Ascending aorta (tissue), 2 donors: ENCODE measurements at regions not wholly inside any gene's neighbourhood (a gene's known extent, or its start where the extent isn't known, plus 50 kb on each side); places are given as distances from the start of the nearest gene placed in this dataset.
"Not testable (repeated sequence)": the region's sequence is repeated elsewhere in the genome, so short reads cannot be mapped to it uniquely, and the experiment has no call there.

Experiments
- DNase-seq, 2 donors: peaks; one replicate each; pipeline ENCODE4 v3.0.0-alpha.2; 2019; ENCODE audit warnings: low spot score in 2 of 2
- H3K27ac ChIP-seq, 2 donors: fragments of 200-600 bp; sonication (generic); one replicate each; pipeline ENCODE4 v1.5.1; 2016 to 2017; ENCODE audit warnings: mild to moderate bottlenecking in 1 of 2
- H3K27me3 ChIP-seq: fragments of 200-600 bp; sonication (generic); one replicate; pipeline ENCODE4 v1.5.1; 2017
- H3K36me3 ChIP-seq, 2 donors: fragments of 200-600 bp; sonication (generic); one replicate each; pipeline ENCODE4 v1.5.1; 2016
- H3K4me1 ChIP-seq, 2 donors: fragments of 200-600 bp; sonication (generic); one replicate each; pipeline ENCODE4 v1.5.1; 2016 to 2017; ENCODE audit warnings: mild to moderate bottlenecking in 1 of 2
- H3K4me3 ChIP-seq, 2 donors: fragments of 200-600 bp; sonication (generic); one replicate each; pipeline ENCODE4 v1.5.1; 2016 to 2017; ENCODE audit warnings: mild to moderate bottlenecking in 1 of 2
- H3K9me3 ChIP-seq, 2 donors: fragments of 200-600 bp; sonication (generic); one replicate each; pipeline ENCODE4 v1.5.1; 2016
- CTCF ChIP-seq, 3 experiments: fragments of 200-600 bp in 2 of 3; fragments of 450-650 bp in 1 of 3; sonication (generic) in 2 of 3; IDR thresholded peaks; one replicate each; pipeline ENCODE4 v1.5.1; 2016 to 2019; ENCODE audit warnings: antibody characterized with exemption in 3 of 3, mild to moderate bottlenecking in 1 of 3, moderate library complexity in 1 of 3
- intact Hi-C: fragments of 100-400 bp; cut with DNase I; formaldehyde crosslinking; loops from one replicate; pipeline ENCODE4 v1.15.1; 2023

- DNase-seq, H3K27me3 ChIP-seq, H3K9me3 ChIP-seq, intact Hi-C loops, H3K27ac ChIP-seq, H3K36me3 ChIP-seq, H3K4me1 ChIP-seq, H3K4me3 ChIP-seq: not testable (repeated sequence)
Measured at GRCh38 chrX:133483771-133484170, 68.5 kb upstream of the GPC4 start.

GRCh38 chrX:133482056-133482952 lies 67.0 kb upstream of the GPC4 start:
- Histone ChIP-seq H3K4me3 (no peak overlapping the region), H3K4me1 (no peaks in the 10 kb centered on the region), H3K9me3 (no peaks in the 10 kb centered on the region), H3K27me3 (no peaks in the 10 kb centered on the region), H3K27ac (no peak overlapping the region), H3K36me3 (no peaks in the 10 kb centered on the region)
- no peak for TF ChIP-seq CTCF (IDR thresholded peaks at IDR 0.05)
- intact Hi-C loops = no loop called here
- DNase-seq = no peak

GRCh38 chrX:133477986-133478385 lies 62.7 kb upstream of the GPC4 start:
- Histone ChIP-seq H3K27ac (no peak overlapping the region), H3K9me3 (no peaks in the 10 kb centered on the region), H3K27me3 (no peaks in the 10 kb centered on the region), H3K36me3 (no peaks in the 10 kb centered on the region), H3K4me3 (no peak overlapping the region), H3K4me1 (no peaks in the 10 kb centered on the region)
- no peak for DNase-seq
- intact Hi-C loops = loop anchor here (5.0 kb wide), 1 partner anchor 146 kb away; no protein-coding TSS in a partner anchor
- no peak for TF ChIP-seq CTCF (IDR thresholded peaks at IDR 0.05)

- Histone ChIP-seq H3K36me3 (no peaks in the 10 kb centered on the region), H3K9me3 (no peaks in the 10 kb centered on the region), H3K4me3 (no peak overlapping the region), H3K4me1 (no peaks in the 10 kb centered on the region), H3K27ac (peak overlapping the region; percentile 65 to 66), H3K27me3 (no peaks in the 10 kb centered on the region)
- no peak for TF ChIP-seq CTCF (IDR thresholded peaks at IDR 0.05)
- no peak for DNase-seq
- intact Hi-C loops = loop anchor here (5.0 kb wide), 1 partner anchor 144 kb away; no protein-coding TSS in a partner anchor
Measured at GRCh38 chrX:133475953-133476352, 60.7 kb upstream of the GPC4 start.

- Histone ChIP-seq H3K4me1 (no peaks in the 10 kb centered on the region), H3K9me3 (no peaks in the 10 kb centered on the region), H3K27ac (peak overlapping the region; percentile 65 to 66), H3K36me3 (no peaks in the 10 kb centered on the region), H3K27me3 (no peaks in the 10 kb centered on the region), H3K4me3 (no peak overlapping the region)
- intact Hi-C loops = loop anchor here (5.0 kb wide), 1 partner anchor 143 kb away; no protein-coding TSS in a partner anchor
- no peak for DNase-seq
- TF ChIP-seq CTCF (IDR thresholded peaks at IDR 0.05) = no peak
Measured at GRCh38 chrX:133475521-133475920, 60.2 kb upstream of the GPC4 start.

- Histone ChIP-seq H3K9me3 (no peaks in the 10 kb centered on the region), H3K4me3 (no peak overlapping the region), H3K4me1 (no peaks in the 10 kb centered on the region), H3K36me3 (no peaks in the 10 kb centered on the region), H3K27me3 (no peaks in the 10 kb centered on the region), H3K27ac (no peak overlapping the region)
- no peak for TF ChIP-seq CTCF (IDR thresholded peaks at IDR 0.05)
- no peak for DNase-seq
- intact Hi-C loops = no loop called here
Measured at GRCh38 chrX:133474574-133474973, 59.3 kb upstream of the GPC4 start.
